Loucy (cell line): ENCODE measurements at regions not wholly inside any gene's neighbourhood (a gene's known extent, or its start where the extent isn't known, plus 50 kb on each side); places are given as distances from the start of the nearest gene placed in this dataset.

Experiments
- EZH2phosphoT487 ChIP-seq: fragments of 200-600 bp; IDR thresholded peaks from 2 replicates; pipeline ENCODE4 v1.6.1; 2018; ENCODE audit warnings: antibody characterized with exemption, mild to moderate bottlenecking, moderate library complexity, borderline replicate concordance
- TF ChIP-seq, protein P1 (sequence below): fragments of 200-600 bp; sonication (generic); conservative IDR thresholded peaks from 2 replicates; pipeline ENCODE4 v1.5.1; 2014; ENCODE audit warnings: mild to moderate bottlenecking, antibody characterized with exemption, low read length

DNA sequence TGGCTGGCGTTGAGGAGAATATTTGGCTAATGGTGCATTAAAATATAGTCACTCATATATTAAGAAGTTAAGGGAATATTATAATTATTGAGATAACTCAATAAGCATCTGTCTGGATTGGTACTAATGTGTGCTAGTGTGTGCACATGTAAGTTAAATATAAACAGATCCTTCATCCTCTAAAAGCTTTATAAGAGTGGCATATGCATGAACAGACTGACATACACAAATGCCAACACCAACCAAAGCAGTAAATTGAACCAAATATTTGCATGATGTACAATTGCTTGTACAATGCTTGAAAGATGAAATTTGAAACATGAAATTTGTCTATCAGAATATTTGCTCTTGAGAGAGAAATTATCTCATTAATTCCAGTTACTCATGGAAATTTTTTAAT lies 344.9 kb downstream of the ADGRL2 start:
- TF ChIP-seq, protein P1, sequence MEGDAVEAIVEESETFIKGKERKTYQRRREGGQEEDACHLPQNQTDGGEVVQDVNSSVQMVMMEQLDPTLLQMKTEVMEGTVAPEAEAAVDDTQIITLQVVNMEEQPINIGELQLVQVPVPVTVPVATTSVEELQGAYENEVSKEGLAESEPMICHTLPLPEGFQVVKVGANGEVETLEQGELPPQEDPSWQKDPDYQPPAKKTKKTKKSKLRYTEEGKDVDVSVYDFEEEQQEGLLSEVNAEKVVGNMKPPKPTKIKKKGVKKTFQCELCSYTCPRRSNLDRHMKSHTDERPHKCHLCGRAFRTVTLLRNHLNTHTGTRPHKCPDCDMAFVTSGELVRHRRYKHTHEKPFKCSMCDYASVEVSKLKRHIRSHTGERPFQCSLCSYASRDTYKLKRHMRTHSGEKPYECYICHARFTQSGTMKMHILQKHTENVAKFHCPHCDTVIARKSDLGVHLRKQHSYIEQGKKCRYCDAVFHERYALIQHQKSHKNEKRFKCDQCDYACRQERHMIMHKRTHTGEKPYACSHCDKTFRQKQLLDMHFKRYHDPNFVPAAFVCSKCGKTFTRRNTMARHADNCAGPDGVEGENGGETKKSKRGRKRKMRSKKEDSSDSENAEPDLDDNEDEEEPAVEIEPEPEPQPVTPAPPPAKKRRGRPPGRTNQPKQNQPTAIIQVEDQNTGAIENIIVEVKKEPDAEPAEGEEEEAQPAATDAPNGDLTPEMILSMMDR: no peak
- TF ChIP-seq EZH2phosphoT487: no peak
